Aorta (tissue), 5 donors: ENCODE measurements at regions not wholly inside any gene's neighbourhood (a gene's known extent, or its start where the extent isn't known, plus 50 kb on each side); places are given as distances from the start of the nearest gene placed in this dataset.
"Not testable (repeated sequence)": the region's sequence is repeated elsewhere in the genome, so short reads cannot be mapped to it uniquely, and the experiment has no call there.

Experiments used
- ATAC-seq: fragments of 200-7000 bp; cut with Tn5 transposase; one replicate; pipeline ENCODE4 v1.9.1; 2022; ENCODE audit warnings: moderate library complexity; ENCODE audit not compliant: low FRiP score
- DNase-seq, 2 donors: peaks; one replicate each; pipeline ENCODE4 v3.0.0-alpha.2; 2020
- H3K27ac ChIP-seq, 2 donors: one replicate each; pipeline ENCODE4 v1.5.1; 2013; ENCODE audit warnings: low read length in 2 of 2, mild to moderate bottlenecking in 2 of 2, moderate library complexity in 2 of 2, control low read depth in 1 of 2, inconsistent platforms in 1 of 2, low read depth in 1 of 2
- H3K27me3 ChIP-seq, 2 donors: one replicate each; pipeline ENCODE4 v1.6.1; 2013; ENCODE audit warnings: control low read depth in 1 of 2, low read length in 1 of 2, mild to moderate bottlenecking in 1 of 2, moderate library complexity in 1 of 2; ENCODE audit not compliant: insufficient read depth in 2 of 2, control insufficient read depth in 1 of 2
- H3K36me3 ChIP-seq, 2 donors: one replicate each; pipeline ENCODE4 v1.6.1; 2013; ENCODE audit warnings: control low read depth in 1 of 2, low read length in 1 of 2, mild to moderate bottlenecking in 1 of 2; ENCODE audit not compliant: insufficient read depth in 2 of 2, control insufficient read depth in 1 of 2
- H3K4me1 ChIP-seq, 2 donors: one replicate each; pipeline ENCODE4 v1.6.1; 2013; ENCODE audit warnings: low read length in 2 of 2, control low read depth in 1 of 2, mild to moderate bottlenecking in 1 of 2, moderate library complexity in 1 of 2; ENCODE audit not compliant: insufficient read depth in 2 of 2, control insufficient read depth in 1 of 2
- H3K4me3 ChIP-seq, 2 donors: one replicate each; pipeline ENCODE4 v1.5.1; 2013; ENCODE audit warnings: low read length in 2 of 2, control low read depth in 1 of 2, mild to moderate bottlenecking in 1 of 2
- H3K9me3 ChIP-seq: one replicate; pipeline ENCODE4 v1.6.1; 2013; ENCODE audit warnings: mild to moderate bottlenecking, low read length; ENCODE audit not compliant: control insufficient read depth
- WGBS, 2 donors: extraction: QIAGEN DNeasy Blood & Tissue Kit; methylation state at CpG; one replicate each; pipeline ENCODE4 v1.1.7; 2013; 5-methylcytosine and 5-hydroxymethylcytosine counted together
- intact Hi-C, 2 donors: fragments of 100-400 bp; cut with DNase I; formaldehyde crosslinking; loops; one replicate each; pipeline versions ENCODE4 v1.14.2 to v1.15.0; 2022
- donor health status: healthy with polysubstance abuse.
- donor health status: Bipolar disorder and iron deficiency.
- donor health status: DM: no; HTN: no; CAD: no.
- donor health status: DM: no; HTN: no; CAD: no.
- donor health status: DM: yes; HTN: yes; CAD: no.

DNA sequence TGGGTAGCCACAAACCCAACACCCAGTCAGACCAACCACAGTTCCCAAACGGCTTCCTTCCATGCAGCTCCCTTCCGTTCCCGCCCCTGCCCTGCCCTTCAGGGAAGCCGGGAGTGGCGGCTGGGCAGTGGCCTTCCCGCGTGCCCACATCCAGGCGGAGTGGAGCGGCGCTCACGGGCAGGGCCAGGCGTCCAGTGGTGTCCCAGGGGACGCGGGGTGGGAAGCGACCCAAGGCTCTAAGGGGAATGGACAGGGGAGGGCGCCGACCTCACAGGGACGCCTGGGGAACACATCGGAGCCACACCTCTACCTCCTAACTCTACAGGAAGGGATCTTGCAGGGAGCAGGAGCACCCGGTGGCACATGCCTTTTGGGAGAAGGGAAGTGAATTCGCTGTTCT lies 225.9 kb upstream of the MGAT5 start:
- Histone ChIP-seq H3K36me3 (no peaks in the 10 kb centered on the region), H3K9me3 (no peaks in the 10 kb centered on the region), H3K27ac (no peak overlapping the region), H3K4me3 (no peak overlapping the region), H3K4me1 (no peaks in the 10 kb centered on the region), H3K27me3 (no peaks in the 10 kb centered on the region)
- peak; percentile 62 to 82 for DNase-seq
- peak; percentile 40 for ATAC-seq
- WGBS, 2 donors, result 3 to 7% methylated on average over 21 of the region's 21 CpGs
- intact Hi-C loops, result no loop called here

GRCh38 chr2:134029418-134029817 lies 224.5 kb upstream of the MGAT5 start:
- ATAC-seq (no peak), DNase-seq (peak in 1 of 2 donors; percentile 51)
- H3K4me1 ChIP-seq, result no peaks in the 10 kb centered on the region
- intact Hi-C loops, result no loop called here
- H3K4me3 ChIP-seq, result no peak overlapping the region
- WGBS, 2 donors, result 11 to 23% methylated on average over 6 of the region's 6 CpGs
- no peaks in the 10 kb centered on the region for H3K9me3 ChIP-seq
- no peaks in the 10 kb centered on the region for H3K36me3 ChIP-seq
- H3K27ac ChIP-seq, result no peak overlapping the region
- no peaks in the 10 kb centered on the region for H3K27me3 ChIP-seq

DNA sequence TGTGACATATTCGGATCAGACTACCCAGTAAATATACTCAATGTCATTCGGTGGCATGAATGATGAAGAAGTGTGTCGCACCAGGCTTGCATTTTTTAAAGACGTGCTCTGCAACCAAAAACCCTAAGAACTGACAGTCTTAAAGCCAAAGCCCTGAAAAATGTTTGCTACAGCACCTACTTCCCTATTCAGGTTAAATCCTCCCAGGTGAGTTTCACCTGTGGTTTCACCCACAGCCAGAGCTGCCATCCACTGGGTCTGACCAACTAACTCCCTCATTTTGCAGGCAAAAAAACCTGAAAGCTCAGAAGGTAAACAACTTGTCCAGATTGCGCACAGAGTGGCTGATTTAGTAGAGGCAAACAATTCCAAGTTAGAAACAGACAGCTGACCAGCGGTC lies 222.3 kb upstream of the MGAT5 start:
- DNase-seq (no peak), ATAC-seq (no peak)
- intact Hi-C loops, result no loop called here

DNA sequence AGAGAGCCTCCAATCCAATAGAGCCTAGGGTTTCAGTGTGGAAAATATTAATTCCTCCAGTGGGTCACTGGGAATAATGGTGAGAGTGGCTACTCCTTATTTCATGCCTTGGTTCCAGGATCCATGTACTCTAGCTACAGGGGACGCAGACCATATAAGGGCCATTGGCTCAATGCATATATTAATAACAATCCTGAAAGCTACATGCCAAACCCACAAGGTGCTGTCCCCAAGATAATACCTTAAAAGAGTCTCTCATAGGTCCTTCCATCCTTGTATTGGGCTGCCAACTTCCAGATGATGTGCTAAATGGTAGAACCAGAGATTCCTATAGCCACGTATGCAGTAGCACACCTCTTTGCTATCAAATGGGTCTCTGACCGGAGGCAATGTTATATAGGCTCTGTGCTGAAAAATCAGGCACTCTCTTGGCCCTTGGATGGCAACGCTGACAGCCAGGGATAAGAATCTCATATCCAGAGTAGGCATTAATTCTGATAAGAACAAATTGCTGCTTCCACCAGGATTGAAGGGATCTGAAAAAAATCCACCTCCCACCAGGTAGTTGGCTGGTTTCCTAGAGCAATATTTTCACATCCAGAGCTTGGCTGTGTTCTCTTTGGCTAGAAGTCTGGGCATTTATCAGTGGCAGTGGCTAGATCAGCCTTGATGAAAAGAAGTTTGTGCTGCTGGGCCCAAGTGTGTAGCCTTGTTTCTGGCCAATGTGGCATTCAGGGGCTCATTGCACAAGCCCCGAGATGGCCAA lies 218.1 kb upstream of the MGAT5 start:
- H3K27ac ChIP-seq, result no peak overlapping the region
- no peaks in the 10 kb centered on the region for H3K4me1 ChIP-seq
- intact Hi-C loops, result no loop called here
- peaks cover 0 to 2% of the 10 kb centered on the region in 2 donors for H3K27me3 ChIP-seq
- peaks cover 4% of the 10 kb centered on the region for H3K9me3 ChIP-seq
- no peaks in the 10 kb centered on the region for H3K36me3 ChIP-seq
- DNase-seq (no peak), ATAC-seq (no peak)
- 36 to 46% methylated on average over 5 of the region's 5 CpGs for WGBS, 2 donors
- no peak overlapping the region for H3K4me3 ChIP-seq

More for the DNA sequence above, 222.3 kb upstream of the MGAT5 start:
- peaks cover 0 to 2% of the 10 kb centered on the region in 2 donors for H3K27me3 ChIP-seq
- no peaks in the 10 kb centered on the region for H3K36me3 ChIP-seq
- H3K27ac ChIP-seq, result no peak overlapping the region
- H3K4me1 ChIP-seq, result no peaks in the 10 kb centered on the region
- H3K9me3 ChIP-seq, result no peaks in the 10 kb centered on the region
- no peak overlapping the region for H3K4me3 ChIP-seq
- whole genome bisulfite sequencing, 2 donors, result 42 to 61% methylated on average over 6 of the region's 6 CpGs

DNA sequence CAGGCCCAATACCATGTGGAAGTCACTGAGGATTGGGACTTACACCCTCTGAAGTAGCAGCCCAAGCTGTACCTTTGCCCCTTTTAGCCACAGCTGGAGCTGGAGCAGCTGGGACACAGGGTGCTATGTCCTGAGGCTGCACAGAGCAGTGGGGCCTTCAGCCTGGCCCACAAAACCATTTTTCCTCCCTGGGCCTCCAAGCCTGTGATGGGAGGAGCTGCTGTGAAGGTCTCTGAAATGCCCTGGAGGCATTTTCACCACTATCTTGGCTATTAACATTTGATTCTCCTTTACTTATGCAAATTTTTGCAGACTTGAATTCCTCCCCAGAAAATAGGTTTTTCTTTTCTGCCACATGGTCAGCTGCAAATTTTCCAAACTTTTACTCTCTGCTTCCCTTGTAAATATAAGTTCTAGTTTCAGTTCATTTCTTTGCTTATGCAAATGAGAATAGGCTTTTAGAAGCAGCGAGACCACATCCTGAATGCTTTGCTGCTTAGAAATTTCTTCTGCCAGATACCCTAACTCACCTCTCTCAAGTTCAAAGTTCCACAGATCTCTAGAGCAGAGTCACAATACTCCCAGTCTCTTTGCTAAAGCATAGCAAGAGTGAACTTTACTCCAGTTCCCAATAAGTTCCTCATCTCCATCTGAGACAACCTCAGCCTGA lies 213.8 kb upstream of the MGAT5 start:
- 82 to 89% methylated on average over 1 of the region's 1 CpG for WGBS, 2 donors
- Histone ChIP-seq H3K4me3 (no peak overlapping the region), H3K36me3 (no peaks in the 10 kb centered on the region), H3K27ac (no peak overlapping the region), H3K27me3 (peaks cover 0 to 2% of the 10 kb centered on the region in 2 donors), H3K9me3 (peaks cover 4% of the 10 kb centered on the region), H3K4me1 (no peaks in the 10 kb centered on the region)
- intact Hi-C loops, result no loop called here
- no peak for ATAC-seq
- no peak for DNase-seq

GRCh38 chr2:134040626-134041172 lies 213.2 kb upstream of the MGAT5 start:
- H3K27ac ChIP-seq, ATAC-seq, H3K9me3 ChIP-seq, H3K4me3 ChIP-seq, intact Hi-C loops, H3K4me1 ChIP-seq, H3K27me3 ChIP-seq, H3K36me3 ChIP-seq, DNase-seq: not testable (repeated sequence)
- WGBS, 2 donors, result 81 to 89% methylated on average over 4 of the region's 4 CpGs

DNA sequence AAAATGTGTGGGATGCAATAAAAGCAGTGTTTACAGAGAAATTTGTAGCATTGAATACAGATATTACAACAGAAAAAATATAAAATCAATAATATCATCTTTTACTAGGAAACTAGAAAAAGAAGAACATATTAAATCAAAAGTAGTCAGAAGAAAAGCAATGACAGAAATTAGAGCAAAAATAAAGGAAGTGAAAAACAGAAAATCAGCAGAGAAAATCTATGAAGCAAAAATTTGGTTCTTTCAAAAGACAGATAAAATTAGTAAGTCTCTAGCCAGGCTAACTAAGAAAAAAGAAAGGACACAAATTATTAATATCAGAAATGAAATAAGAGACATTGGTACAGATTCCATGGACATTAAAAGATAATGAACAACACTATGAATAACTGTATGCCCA lies 212.0 kb upstream of the MGAT5 start:
- Histone ChIP-seq H3K9me3 (peaks cover 4% of the 10 kb centered on the region), H3K4me1 (no peaks in the 10 kb centered on the region), H3K27ac (no peak overlapping the region), H3K27me3 (no peaks in the 10 kb centered on the region), H3K4me3 (no peak overlapping the region), H3K36me3 (no peaks in the 10 kb centered on the region)
- ATAC-seq, result no peak
- intact Hi-C loops, result no loop called here
- no peak for DNase-seq

- not testable (repeated sequence) for H3K9me3 ChIP-seq, ATAC-seq
- 92 to 94% methylated on average over 8 of the region's 8 CpGs for WGBS, 2 donors
These were observed 210.8 kb upstream of the MGAT5 start for GRCh38 chr2:134043028-134043427.

GRCh38 chr2:134052173-134052572 lies 201.7 kb upstream of the MGAT5 start:
- DNase-seq (no peak), ATAC-seq (no peak)
- Histone ChIP-seq H3K27me3 (no peaks in the 10 kb centered on the region), H3K36me3 (no peaks in the 10 kb centered on the region), H3K4me1 (no peaks in the 10 kb centered on the region), H3K9me3 (no peaks in the 10 kb centered on the region), H3K4me3 (no peak overlapping the region), H3K27ac (no peak overlapping the region)
- WGBS, 2 donors, result 86 to 88% methylated on average over 4 of the region's 4 CpGs
- intact Hi-C loops, result no loop called here

More at GRCh38 chr2:134043028-134043427, 210.8 kb upstream of the MGAT5 start:
- H3K36me3 ChIP-seq, H3K4me3 ChIP-seq, H3K4me1 ChIP-seq, H3K27ac ChIP-seq, intact Hi-C loops, H3K27me3 ChIP-seq, DNase-seq: not testable (repeated sequence)
